HAP-1 (cell line): ENCODE measurements at regions not wholly inside any gene's neighbourhood (a gene's known extent, or its start where the extent isn't known, plus 50 kb on each side); places are given as distances from the start of the nearest gene placed in this dataset.
"Not testable (repeated sequence)": the region's sequence is repeated elsewhere in the genome, so short reads cannot be mapped to it uniquely, and the experiment has no call there.

ENCODE experiments used
- DNase-seq, 2 experiments: peaks; one replicate each; pipeline ENCODE4 v3.0.0-alpha.2; 2016 to 2020; ENCODE audit warnings: low spot score in 2 of 2
- H3K27me3 ChIP-seq: fragments of 250-450 bp; sonication (Bioruptor Pico); 2 replicates; pipeline ENCODE4 v1.5.1; 2020; ENCODE audit warnings: low read depth, mild to moderate bottlenecking, moderate library complexity
- H3K36me3 ChIP-seq: fragments of 250-450 bp; sonication (Bioruptor Pico); replicated peaks from 2 replicates; pipeline ENCODE4 v1.5.1; 2020; ENCODE audit warnings: mild to moderate bottlenecking
- H3K4me1 ChIP-seq: fragments of 250-450 bp; sonication (Bioruptor Pico); 2 replicates; pipeline ENCODE4 v1.5.1; 2020; ENCODE audit warnings: mild to moderate bottlenecking
- H3K4me3 ChIP-seq: fragments of 250-450 bp; sonication (Bioruptor Pico); 2 replicates; pipeline ENCODE4 v1.5.1; 2020; ENCODE audit warnings: mild to moderate bottlenecking, moderate library complexity
- H3K9me3 ChIP-seq: fragments of 250-450 bp; sonication (Bioruptor Pico); 2 replicates; pipeline ENCODE4 v1.5.1; 2020; ENCODE audit warnings: mild to moderate bottlenecking, moderate library complexity
- in situ Hi-C: fragments of 300-500 bp; cut with MboI; formaldehyde crosslinking; loops from 3 replicates; pipeline ENCODE4 v1.14.3; 2020; ENCODE audit warnings: low sequenced_read_pairs, inconsistent platforms, mixed read lengths

DNA sequence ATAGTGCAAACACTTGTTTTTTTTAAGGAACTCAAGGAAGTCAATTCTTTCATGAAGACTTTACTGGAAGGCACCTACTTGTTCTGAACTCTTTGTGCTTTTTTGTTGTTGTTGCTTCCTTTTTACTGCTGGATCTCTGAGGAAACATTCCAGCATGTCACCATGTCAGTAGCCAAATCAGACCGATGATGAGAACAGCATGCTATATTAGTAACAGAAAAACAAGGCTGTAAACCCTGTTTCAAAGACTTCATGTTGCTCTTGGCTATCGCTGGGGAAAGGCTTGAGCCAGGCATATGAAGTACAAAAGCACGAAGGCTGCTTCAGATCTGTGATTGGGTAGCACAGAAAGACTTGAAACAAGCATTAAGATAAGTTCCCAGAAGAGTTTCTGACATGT, 125.6 kb upstream of the SLC5A12 start:
- Histone ChIP-seq H3K27me3 (no peaks in the 10 kb centered on the region), H3K4me1 (no peaks in the 10 kb centered on the region), H3K9me3 (no peaks in the 10 kb centered on the region), H3K36me3 (no peaks in the 10 kb centered on the region), H3K4me3 (no peak overlapping the region)
- no peak for DNase-seq
- in situ Hi-C loops, result no loop called here

DNA sequence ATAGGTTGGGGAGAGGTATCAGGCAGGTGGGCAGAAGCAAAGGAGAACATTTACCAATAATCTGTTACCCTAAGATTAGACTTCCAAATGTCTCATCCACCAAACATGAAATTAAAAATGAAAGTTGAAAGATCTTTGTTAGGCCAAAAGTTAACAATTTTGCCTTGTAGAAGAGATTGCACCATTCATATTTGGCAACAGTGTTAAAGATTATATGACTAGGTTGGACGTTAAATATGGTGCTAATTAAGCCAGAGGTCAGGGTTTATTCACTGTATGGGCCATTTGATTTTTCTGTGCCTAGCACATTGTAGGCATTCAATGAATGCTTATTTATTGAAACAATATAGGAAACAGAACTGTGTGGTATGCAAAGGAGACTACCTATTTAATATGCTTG, 126.1 kb upstream of the SLC5A12 start:
- Histone ChIP-seq H3K9me3 (no peaks in the 10 kb centered on the region), H3K27me3 (no peaks in the 10 kb centered on the region), H3K36me3 (no peaks in the 10 kb centered on the region), H3K4me3 (no peak overlapping the region), H3K4me1 (no peaks in the 10 kb centered on the region)
- in situ Hi-C loops, result no loop called here
- no peak for DNase-seq

DNA sequence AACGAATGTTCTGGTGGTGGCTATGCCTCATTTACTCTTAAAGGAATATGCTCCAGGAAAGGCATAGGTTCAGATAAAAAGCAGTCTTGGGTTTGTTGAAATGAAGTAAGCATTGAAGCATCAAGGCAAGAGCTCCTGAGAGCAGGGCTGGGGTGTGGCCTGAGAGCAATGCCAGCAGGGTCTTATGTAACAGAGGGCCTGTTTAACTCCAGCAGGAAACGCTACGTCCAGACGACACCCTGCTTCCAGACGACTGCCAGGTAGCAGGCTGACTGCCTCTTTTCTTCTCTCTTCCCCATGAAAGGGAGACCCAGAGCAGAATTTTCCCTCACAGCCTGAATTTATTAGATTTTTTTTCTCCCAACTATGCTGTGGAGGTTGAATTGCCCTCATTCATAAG, 127.2 kb upstream of the SLC5A12 start:
- Histone ChIP-seq H3K4me3 (no peak overlapping the region), H3K27me3 (no peaks in the 10 kb centered on the region), H3K4me1 (no peaks in the 10 kb centered on the region), H3K36me3 (no peaks in the 10 kb centered on the region), H3K9me3 (no peaks in the 10 kb centered on the region)
- DNase-seq, result no peak
- in situ Hi-C loops, result no loop called here

DNA sequence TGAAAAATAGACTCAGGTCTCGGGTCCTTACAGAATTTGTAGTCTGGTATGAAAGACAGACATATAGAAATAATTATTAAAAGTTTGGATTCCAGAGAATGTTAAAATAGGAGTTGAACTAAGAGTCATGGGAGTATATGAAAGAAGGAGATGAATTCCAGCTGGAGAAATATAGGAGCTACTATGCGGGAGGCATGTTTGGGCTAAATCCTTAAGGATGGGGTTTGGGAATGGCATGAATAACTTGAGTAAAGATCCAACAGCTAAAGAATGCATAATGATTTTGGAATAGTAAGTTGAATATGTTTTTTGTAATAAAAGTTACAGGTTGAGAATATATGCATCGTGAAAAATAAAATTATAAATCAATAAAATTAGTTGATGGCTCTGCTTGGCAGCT, 129.4 kb upstream of the SLC5A12 start:
- in situ Hi-C loops, result no loop called here
- no peak for DNase-seq
- Histone ChIP-seq H3K4me1 (no peaks in the 10 kb centered on the region), H3K36me3 (no peaks in the 10 kb centered on the region), H3K27me3 (no peaks in the 10 kb centered on the region), H3K4me3 (no peak overlapping the region), H3K9me3 (no peaks in the 10 kb centered on the region)

DNA sequence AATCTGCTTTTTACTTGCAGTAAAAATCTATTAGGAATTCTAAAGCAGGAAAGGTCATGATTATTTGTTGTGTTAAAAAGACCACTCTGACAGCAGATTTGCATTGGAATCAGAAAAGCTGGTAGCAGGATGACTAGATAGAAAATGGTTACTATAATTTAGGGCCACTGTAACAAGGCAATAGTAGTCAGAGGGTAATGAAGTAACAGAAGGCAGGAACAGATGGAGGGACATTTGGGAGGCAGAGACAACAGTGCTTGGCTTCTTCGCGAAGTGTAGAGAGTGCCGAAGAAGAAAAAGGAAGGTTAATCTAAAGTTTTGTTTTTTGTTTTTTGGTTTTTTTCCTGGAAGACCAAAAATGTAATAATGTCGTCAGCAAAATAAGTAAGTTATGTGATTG, 129.8 kb upstream of the SLC5A12 start:
- no peaks in the 10 kb centered on the region for H3K27me3 ChIP-seq
- no peak for DNase-seq
- no peaks in the 10 kb centered on the region for H3K4me1 ChIP-seq
- no peak overlapping the region for H3K4me3 ChIP-seq
- H3K9me3 ChIP-seq, result no peaks in the 10 kb centered on the region
- in situ Hi-C loops, result no loop called here
- no peaks in the 10 kb centered on the region for H3K36me3 ChIP-seq

DNA sequence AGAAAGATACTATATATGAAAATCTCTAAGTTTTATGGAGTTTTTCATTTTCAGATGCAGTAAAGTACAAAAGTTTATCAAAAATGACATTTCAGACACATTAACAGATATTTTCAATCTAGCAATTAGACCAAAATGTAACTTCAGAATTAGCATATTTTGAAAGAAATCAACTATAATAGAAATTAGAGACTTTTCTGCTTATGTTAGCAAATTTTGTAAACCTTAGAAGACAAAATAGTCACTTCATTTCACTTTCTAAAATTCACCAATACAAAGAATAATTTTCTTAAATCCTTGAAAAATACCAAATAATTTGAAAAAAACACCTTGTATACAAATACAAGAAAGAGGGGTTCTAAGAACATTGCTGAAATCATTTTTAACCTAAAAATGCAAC, 135.8 kb upstream of the FIBIN start:
- H3K27me3 ChIP-seq, result peaks cover 4% of the 10 kb centered on the region
- H3K4me1 ChIP-seq, result no peaks in the 10 kb centered on the region
- no peak overlapping the region for H3K4me3 ChIP-seq
- in situ Hi-C loops, result no loop called here
- H3K9me3 ChIP-seq, result no peaks in the 10 kb centered on the region
- H3K36me3 ChIP-seq, result no peaks in the 10 kb centered on the region
- DNase-seq, result no peak

DNA sequence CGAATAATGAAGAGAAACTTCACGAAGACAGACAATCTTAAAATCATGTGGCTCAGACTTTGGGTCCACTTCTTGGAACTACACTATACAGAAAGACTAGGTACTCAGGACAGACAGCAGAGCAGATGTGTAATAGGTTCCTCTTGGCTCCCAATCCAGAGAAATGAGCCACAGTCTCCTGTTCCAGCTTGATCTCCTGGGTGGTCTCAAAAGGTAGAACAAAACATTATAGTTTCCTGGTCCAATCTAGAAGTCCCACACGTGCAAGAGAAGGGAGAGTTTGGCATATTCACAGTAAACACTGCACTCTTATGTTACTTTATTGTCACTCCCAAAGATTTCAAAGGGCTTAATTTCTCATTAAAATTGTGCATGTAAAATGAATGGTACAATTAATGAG, 134.5 kb upstream of the FIBIN start:
- Histone ChIP-seq H3K36me3 (no peaks in the 10 kb centered on the region), H3K27me3 (peaks cover 4% of the 10 kb centered on the region), H3K4me1 (no peaks in the 10 kb centered on the region), H3K4me3 (no peak overlapping the region), H3K9me3 (no peaks in the 10 kb centered on the region)
- in situ Hi-C loops, result no loop called here
- no peak for DNase-seq

DNA sequence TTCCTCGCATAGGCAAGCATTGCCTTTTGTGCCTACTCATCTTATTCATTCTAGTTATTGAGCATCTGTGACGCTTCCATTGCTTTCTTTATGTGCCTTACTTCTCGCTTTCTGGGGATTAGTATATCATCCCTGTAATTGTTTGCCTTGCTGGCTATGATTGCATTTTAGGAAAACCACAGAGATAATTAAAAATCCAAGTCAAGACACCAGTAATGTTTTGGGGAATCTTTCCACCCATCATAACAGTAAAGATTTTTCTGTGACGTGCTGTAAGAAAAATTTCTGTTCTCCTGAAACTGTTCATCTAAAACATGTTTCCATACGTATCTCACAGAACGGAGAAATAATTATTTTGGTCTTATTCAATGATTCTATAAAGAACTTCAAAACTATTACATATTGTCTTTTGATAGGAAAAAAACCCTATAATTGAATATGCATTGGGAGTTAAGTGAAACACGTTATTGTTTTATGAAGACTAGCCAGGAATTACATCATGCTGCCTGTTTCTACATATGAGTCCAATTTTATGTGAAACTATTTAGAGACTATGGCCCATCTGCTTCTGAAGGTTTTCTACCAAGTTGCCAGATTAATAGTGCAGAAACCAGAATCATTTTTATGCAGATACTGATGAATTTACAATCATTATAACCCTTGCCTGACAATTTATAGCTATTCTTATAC, 133.7 kb upstream of the FIBIN start:
- in situ Hi-C loops, result no loop called here
- Histone ChIP-seq H3K27me3 (peaks cover 4% of the 10 kb centered on the region), H3K4me1 (no peaks in the 10 kb centered on the region), H3K4me3 (no peak overlapping the region), H3K36me3 (no peaks in the 10 kb centered on the region), H3K9me3 (no peaks in the 10 kb centered on the region)
- DNase-seq, result no peak

DNA sequence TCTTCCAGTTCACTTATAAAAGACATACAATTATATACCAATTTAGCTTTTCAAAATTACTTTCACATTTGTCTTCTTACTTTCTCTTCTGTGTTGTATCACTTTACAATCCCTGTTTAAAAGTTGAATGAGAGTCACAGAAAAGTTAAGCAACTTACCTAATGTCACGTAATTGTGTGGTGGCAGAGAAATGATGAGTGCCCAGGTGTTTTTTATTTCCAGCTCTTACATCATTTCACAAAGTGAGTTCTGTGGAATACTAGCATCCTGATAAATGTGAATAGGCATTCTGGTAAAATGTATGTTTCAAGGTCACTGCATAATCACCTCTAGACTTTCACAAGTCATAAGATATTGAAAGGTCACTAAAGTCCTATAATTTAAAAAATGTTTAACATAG, 133.0 kb upstream of the FIBIN start:
- in situ Hi-C loops, result no loop called here

DNA sequence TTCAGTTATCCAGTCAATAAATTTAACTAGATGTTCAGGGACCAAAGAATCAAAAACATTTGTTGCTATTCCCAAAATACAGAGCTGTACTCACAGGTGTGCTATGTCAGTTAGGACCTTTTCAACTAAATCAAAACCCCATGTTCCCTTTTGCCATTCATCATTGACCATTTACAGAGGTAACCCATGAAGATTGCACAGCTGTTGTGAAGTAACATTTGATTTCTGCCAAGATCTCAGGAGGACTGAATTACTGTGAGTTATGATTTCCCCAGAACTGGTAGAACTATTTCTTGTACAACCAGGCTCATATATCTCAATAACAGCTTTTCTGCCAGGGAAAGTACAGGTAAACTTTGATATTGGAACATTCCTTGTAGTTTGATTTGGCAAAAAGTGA, 131.1 kb upstream of the FIBIN start:
- DNase-seq, result no peak
- H3K36me3 ChIP-seq, result no peaks in the 10 kb centered on the region
- no peak overlapping the region for H3K4me3 ChIP-seq
- in situ Hi-C loops, result no loop called here
- H3K4me1 ChIP-seq, result no peaks in the 10 kb centered on the region
- H3K27me3 ChIP-seq, result peaks cover 4% of the 10 kb centered on the region
- H3K9me3 ChIP-seq, result no peaks in the 10 kb centered on the region

More for the DNA sequence above, 133.0 kb upstream of the FIBIN start:
- no peaks in the 10 kb centered on the region for H3K36me3 ChIP-seq
- no peaks in the 10 kb centered on the region for H3K9me3 ChIP-seq
- H3K4me3 ChIP-seq, result no peak overlapping the region
- peaks cover 4% of the 10 kb centered on the region for H3K27me3 ChIP-seq
- DNase-seq, result no peak
- H3K4me1 ChIP-seq, result no peaks in the 10 kb centered on the region

DNA sequence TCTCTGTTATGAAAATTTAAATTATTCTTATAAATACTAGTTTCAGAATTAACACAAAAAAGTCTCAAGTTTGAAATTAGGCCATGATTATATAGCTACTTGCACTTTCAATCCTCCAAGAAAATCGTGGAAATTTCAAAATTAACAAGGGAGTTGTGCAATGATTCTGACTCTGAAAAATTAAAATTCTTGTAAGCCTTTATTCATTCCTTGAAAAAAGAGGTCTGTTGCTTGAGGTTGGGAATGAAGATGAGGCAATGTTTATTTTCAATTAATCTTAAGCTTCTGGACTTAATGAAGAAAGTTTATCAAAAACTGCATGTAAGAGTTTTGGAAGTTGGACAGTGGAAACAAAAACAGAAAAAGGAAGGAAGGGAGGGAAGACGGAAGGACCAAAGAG, 128.2 kb upstream of the FIBIN start:
- in situ Hi-C loops, result no loop called here
- Histone ChIP-seq H3K27me3 (no peaks in the 10 kb centered on the region), H3K4me3 (no peak overlapping the region), H3K9me3 (no peaks in the 10 kb centered on the region), H3K4me1 (no peaks in the 10 kb centered on the region), H3K36me3 (no peaks in the 10 kb centered on the region)
- DNase-seq, result no peak

DNA sequence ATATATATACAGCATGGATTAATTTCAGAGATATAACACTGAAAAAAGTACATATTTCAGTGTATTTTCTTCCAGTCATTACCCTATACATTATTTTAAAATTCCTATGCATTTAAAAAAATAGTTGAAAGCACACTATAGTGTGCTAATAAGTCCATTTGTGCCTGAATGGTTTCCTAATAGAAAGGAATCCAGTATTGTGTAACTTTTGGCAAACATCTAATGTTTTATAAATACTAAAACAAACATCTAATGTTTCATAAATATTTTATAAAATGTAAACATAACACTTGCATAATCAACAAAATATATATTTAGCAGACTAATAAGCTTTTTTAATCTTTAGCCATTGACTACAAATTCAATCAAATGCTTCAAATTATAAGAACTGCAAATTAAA, 126.6 kb upstream of the FIBIN start:
- Histone ChIP-seq H3K36me3 (no peaks in the 10 kb centered on the region), H3K27me3 (no peaks in the 10 kb centered on the region), H3K4me3 (no peak overlapping the region), H3K9me3 (no peaks in the 10 kb centered on the region), H3K4me1 (no peaks in the 10 kb centered on the region)
- in situ Hi-C loops, result no loop called here
- DNase-seq, result no peak

DNA sequence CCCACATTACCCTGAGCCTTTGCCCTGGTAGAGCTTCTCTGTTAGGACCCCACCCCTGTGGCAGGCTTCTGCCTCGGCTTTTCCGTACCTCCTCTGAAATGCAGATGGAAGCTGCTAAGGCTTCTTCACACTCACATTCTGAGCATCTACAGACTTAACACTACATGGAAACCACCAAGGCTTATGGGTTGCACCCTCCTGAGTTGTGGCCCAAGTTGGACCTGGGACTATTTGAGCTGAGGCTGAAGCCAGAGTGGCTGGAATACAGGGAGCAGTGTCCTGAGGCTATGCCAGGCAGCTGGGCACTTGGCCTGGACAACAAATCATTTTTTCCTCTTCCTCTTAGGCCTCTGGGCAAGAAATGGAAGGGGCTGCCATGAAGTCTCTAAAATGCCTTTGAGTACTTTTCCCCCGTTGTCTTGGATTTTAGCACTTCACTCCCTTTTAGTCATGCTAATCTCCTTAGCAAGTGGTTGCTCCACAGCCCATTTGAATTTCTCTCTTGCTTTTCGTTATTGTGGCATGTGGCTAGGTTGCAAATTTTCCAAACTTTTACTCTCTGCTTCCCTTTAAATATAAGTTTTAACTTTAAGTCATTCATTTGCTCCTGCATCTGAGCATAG, 114.8 kb upstream of the FIBIN start:
- no peak for DNase-seq
- H3K4me1 ChIP-seq, result no peaks in the 10 kb centered on the region
- in situ Hi-C loops, result no loop called here
- no peaks in the 10 kb centered on the region for H3K36me3 ChIP-seq
- H3K9me3 ChIP-seq, result no peaks in the 10 kb centered on the region
- H3K27me3 ChIP-seq, result no peaks in the 10 kb centered on the region
- no peak overlapping the region for H3K4me3 ChIP-seq

DNA sequence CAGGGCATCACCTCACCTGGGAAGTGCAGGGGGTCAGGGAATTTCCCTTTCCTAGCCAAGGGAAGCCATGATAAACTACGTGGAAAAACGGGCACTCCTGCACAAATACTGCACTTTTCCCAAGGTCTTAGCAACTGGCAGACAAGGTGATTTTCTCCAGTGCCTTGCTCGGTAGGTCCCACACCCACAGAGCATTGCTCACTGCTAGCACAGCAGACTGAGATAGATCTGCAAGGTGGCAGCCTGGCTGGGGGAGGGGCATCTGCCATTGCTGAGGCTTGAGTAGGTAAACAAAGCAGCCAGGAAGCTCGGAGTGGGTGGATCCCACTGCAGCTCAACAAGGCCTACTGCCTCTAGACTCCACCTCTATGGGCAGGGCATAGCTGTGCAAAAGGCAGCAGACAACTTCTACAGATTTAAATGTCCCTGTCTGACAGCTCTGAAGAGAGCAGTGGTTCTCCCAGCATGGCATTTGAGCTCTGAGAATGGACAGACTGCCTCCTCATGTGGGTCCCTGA, 111.5 kb upstream of the FIBIN start:
- in situ Hi-C loops, result not testable (repeated sequence)

DNA sequence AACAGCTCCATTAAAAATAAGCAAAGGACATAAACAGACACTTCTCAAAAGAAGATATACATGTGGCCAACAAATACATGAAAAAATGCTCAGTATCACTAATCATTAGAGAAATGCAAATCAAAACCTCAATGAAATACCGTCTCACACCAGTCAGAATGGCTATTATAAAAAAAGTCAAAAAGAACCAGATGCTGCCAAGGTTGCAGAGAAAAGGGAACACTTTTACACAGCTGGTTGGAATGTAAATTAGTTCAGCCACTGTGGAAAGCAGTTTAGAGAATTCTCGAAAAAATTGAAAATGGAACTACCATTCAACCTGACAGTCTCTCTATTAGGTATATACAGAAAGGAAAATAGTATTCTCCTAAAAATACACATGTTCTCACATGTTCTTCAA, 102.4 kb upstream of the FIBIN start:
- Histone ChIP-seq H3K9me3 (no peaks in the 10 kb centered on the region), H3K36me3 (no peaks in the 10 kb centered on the region), H3K4me1 (no peaks in the 10 kb centered on the region), H3K4me3 (no peak overlapping the region), H3K27me3 (no peaks in the 10 kb centered on the region)
- in situ Hi-C loops, result no loop called here
- no peak for DNase-seq

More for the DNA sequence above, 111.5 kb upstream of the FIBIN start:
- H3K36me3 ChIP-seq, H3K4me3 ChIP-seq, H3K4me1 ChIP-seq, H3K27me3 ChIP-seq, DNase-seq, H3K9me3 ChIP-seq: not testable (repeated sequence)
